H1 (cell line): ENCODE measurements at regions not wholly inside any gene's neighbourhood (a gene's known extent, or its start where the extent isn't known, plus 50 kb on each side); places are given as distances from the start of the nearest gene placed in this dataset.

Experiments
- RAD21 ChIP-seq, 2 experiments: IDR thresholded peaks in 1 of 2; conservative IDR thresholded peaks in 1 of 2; 2 replicates each; pipeline ENCODE4 v1.6.1; 2011; ENCODE audit warnings: low read depth in 2 of 2, low read length in 2 of 2, improper control_type of control experiment in 1 of 2, inconsistent platforms in 1 of 2, mild to moderate bottlenecking in 1 of 2, moderate library complexity in 1 of 2
- RFX5 ChIP-seq: IDR thresholded peaks from 2 replicates; pipeline ENCODE4 v1.6.1; 2011; ENCODE audit warnings: low read depth, low read length, improper control_type of control experiment, borderline replicate concordance
- SIX5 ChIP-seq: IDR thresholded peaks from 2 replicates; pipeline ENCODE4 v1.6.1; 2011; ENCODE audit warnings: mild to moderate bottlenecking, low read depth, low read length
- SUZ12 ChIP-seq: fragments of 200-600 bp; sonication (generic); IDR thresholded peaks from 2 replicates; pipeline ENCODE4 v1.6.1; 2012; ENCODE audit warnings: mild to moderate bottlenecking, inconsistent platforms, low read length, moderate library complexity, mixed read lengths
- TAF7 ChIP-seq: optimal IDR thresholded peaks from 2 replicates; pipeline ENCODE3; 2011; ENCODE audit warnings: low read depth, mild to moderate bottlenecking, inconsistent platforms, low read length, moderate library complexity, borderline replicate concordance

DNA sequence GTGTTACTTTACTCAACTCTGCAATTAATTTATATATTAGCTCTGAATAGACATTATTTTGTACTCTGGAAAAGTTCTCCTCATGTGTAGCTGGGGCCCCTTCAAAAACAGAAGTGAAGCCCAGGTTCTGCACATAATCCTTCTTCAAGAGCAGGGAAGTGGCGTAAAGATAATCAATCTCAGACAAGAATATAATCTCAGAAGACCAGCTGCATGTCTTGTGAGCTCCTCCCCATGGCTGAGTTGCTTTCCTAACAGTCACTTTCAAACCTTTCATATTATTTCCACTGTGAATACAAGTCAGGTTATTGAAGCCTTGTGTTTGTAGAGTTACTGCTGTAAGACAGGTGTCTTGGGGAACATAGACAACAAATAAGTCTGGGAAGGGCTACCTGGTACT lies 691.9 kb downstream of the RFPL4B start (continued):
- TF ChIP-seq TAF7 (no peak), RFX5 (no peak), RAD21 (IDR thresholded peaks at IDR 0.05 in 1 of 2, conservative IDR thresholded peaks at IDR 0.05 in 1 of 2; ENCODE audit: low read depth in 2 of 2, low read length in 2 of 2) (no peak), SUZ12 (no peak), SIX5 (no peak)
